GM06990 (cell line): ENCODE measurements at regions not wholly inside any gene's neighbourhood (a gene's known extent, or its start where the extent isn't known, plus 50 kb on each side); places are given as distances from the start of the nearest gene placed in this dataset.

Source experiments
- DNase-seq: peaks from one replicate; pipeline ENCODE4 v3.0.0-alpha.2; 2011; ENCODE audit not compliant: insufficient read length; ENCODE audit errors: extremely low read depth
- H3K27me3 ChIP-seq: replicated peaks from 2 replicates; pipeline ENCODE4 v1.6.0; 2011; ENCODE audit warnings: low read length; ENCODE audit not compliant: control insufficient read depth, insufficient read depth
- H3K36me3 ChIP-seq: 2 replicates; pipeline ENCODE4 v1.5.1; 2011; ENCODE audit warnings: low read length; ENCODE audit not compliant: control insufficient read depth, insufficient read depth
- H3K4me3 ChIP-seq: replicated peaks from 2 replicates; pipeline ENCODE4 v1.5.1; 2011; ENCODE audit warnings: low read depth, mild to moderate bottlenecking, control low read depth, low read length
- TF ChIP-seq, protein P1 (sequence below): IDR thresholded peaks from 2 replicates; pipeline ENCODE4 v1.5.1; 2011; ENCODE audit warnings: low read length, control low read depth, mild to moderate bottlenecking, inconsistent platforms; ENCODE audit not compliant: insufficient read depth, poor library complexity, severe bottlenecking

- DNase-seq: no peak
- TF ChIP-seq, protein P1, sequence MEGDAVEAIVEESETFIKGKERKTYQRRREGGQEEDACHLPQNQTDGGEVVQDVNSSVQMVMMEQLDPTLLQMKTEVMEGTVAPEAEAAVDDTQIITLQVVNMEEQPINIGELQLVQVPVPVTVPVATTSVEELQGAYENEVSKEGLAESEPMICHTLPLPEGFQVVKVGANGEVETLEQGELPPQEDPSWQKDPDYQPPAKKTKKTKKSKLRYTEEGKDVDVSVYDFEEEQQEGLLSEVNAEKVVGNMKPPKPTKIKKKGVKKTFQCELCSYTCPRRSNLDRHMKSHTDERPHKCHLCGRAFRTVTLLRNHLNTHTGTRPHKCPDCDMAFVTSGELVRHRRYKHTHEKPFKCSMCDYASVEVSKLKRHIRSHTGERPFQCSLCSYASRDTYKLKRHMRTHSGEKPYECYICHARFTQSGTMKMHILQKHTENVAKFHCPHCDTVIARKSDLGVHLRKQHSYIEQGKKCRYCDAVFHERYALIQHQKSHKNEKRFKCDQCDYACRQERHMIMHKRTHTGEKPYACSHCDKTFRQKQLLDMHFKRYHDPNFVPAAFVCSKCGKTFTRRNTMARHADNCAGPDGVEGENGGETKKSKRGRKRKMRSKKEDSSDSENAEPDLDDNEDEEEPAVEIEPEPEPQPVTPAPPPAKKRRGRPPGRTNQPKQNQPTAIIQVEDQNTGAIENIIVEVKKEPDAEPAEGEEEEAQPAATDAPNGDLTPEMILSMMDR: no peak
- Histone ChIP-seq H3K27me3 (no peaks in the 10 kb centered on the region; the same call in none of the 2 replicates), H3K4me3 (no peak overlapping the region), H3K36me3 (no peaks in the 10 kb centered on the region)
Measured at GRCh38 chr16:73205153-73205886, 157.4 kb upstream of the ZFHX3 start.

DNA sequence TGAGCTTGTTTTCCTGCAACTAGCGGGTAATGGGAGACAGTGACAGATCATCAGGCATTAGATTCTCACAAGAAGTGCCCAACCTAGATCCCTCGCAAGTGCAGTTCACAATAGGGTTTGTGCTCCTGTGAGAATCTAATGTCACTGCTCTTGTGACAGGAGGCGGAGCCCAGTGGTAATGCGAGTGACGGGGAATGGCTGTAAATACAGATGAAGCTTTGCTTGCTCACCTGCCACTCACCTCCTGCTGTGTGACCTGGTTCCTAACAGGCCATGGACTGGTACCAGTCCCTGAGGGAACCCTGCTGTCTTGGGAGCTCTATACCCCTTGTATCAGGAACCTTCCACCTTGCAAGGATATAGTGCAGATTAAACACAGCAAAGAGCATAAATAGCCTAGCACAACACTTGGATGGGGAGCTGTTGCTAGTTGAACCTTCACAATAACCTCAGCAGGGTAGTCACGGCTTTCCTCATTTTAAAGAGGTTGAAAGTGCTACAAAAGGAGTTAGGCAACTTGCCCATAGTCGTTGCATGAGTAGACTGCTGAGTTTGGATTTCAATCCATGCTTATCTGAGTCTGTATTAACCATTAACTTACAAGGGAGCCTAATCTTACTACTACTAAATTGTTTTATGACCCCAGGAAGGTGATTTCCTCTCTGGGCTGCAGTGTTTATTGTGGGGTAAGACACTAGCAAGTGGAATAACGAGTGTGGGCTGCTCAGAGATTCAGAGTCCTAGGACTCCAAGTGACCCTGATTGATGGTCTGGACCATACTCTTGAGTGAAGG, 156.6 kb upstream of the ZFHX3 start:
- TF ChIP-seq, protein P1: no peak
- no peak for DNase-seq
- no peak overlapping the region for H3K4me3 ChIP-seq
- no peaks in the 10 kb centered on the region for H3K36me3 ChIP-seq
- H3K27me3 ChIP-seq: no peaks in the 10 kb centered on the region; the same call in none of the 2 replicates

DNA sequence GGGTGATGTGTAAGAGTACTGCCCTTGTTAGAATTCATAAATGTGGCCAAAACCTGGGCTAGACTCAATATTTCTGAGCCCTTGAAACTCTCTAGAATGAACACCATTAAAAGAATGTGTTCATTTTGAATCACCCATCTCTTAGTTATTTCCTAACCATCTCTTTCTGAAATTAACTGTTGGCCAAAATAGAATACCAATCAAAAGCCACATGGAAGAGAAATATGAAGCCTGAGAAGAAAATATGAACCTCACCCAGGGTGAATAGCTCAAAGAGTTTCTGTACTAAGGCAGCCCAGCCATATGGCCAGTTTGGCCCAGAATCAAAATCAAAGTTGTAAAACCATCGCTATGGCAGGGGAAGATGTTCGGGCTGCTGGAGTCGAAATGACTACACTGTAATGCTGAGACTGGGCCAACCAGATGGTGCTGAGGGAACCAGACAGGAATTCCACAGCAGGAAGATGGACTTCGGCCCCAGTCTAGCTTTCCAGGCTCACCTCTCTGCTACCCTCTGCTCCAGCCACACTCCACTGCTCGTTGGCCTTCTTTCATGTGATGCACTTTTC, 154.3 kb upstream of the ZFHX3 start:
- no peak for DNase-seq
- TF ChIP-seq, protein P1: no peak
- no peaks in the 10 kb centered on the region; the same call in none of the 2 replicates for H3K27me3 ChIP-seq

GRCh38 chr16:73199214-73199613, 151.3 kb upstream of the ZFHX3 start:
- no peak overlapping the region for H3K4me3 ChIP-seq
- DNase-seq: no peak

More for the DNA sequence above, 154.3 kb upstream of the ZFHX3 start:
- no peaks in the 10 kb centered on the region for H3K36me3 ChIP-seq
- no peak overlapping the region for H3K4me3 ChIP-seq

DNA sequence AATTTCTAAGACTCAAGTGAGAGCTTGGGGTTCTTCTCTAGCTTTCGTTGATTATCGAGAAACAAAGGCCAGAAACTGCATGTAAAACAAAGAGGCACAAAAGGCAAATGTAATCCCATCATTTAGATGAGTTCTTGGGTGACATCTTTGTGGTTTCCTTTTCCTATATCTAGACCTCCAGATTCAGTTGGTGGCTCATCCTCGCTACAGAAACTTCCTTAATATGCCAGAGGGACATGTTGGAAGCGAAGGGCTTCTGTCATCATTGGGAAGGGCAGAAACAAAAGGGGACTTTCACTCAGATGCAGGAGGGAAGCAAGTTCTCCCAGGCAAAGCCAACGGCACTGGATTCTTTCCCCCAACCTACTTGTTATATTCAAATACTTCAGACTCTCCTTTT, 150.6 kb upstream of the ZFHX3 start:
- TF ChIP-seq, protein P1: no peak
- H3K4me3 ChIP-seq: no peak overlapping the region
- H3K27me3 ChIP-seq: no peaks in the 10 kb centered on the region; the same call in 1 of the 2 replicates
- DNase-seq: no peak
- H3K36me3 ChIP-seq: no peaks in the 10 kb centered on the region

More at GRCh38 chr16:73199214-73199613, 151.3 kb upstream of the ZFHX3 start:
- Histone ChIP-seq H3K36me3 (no peaks in the 10 kb centered on the region), H3K27me3 (no peaks in the 10 kb centered on the region; the same call in 1 of the 2 replicates)
- TF ChIP-seq, protein P1: no peak
